ENCODE measurements at regions not wholly inside any gene's neighbourhood (a gene's known extent, or its start where the extent isn't known, plus 50 kb on each side); places are given as distances from the start of the nearest gene placed in this dataset.

DNA sequence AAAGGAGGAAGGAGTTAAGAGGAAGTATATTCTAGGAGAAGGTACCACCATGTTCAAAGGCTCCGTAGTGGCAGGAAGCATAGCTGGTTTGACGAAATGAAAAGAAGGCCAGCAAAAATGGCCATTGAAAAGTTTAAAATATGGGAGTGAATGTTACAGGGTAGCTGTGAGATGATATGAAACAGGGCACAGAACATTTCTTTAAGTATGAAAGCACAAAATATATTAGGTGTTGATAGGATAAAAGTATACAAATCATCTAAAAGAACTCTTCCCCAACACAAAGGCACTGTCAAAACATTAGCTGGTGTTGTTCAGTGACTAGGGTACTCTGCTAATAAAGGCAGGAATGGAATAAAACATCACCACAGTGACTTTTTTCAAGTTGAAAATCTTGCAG lies 216.2 kb downstream of the LRRN1 start:
- Histone ChIP-seq H2BK15ac (ENCODE audit: low read depth, low read length) (no peak overlapping the region), H2AFZ (replicated peaks; ENCODE audit: low read length, poor library complexity) (no peak overlapping the region), H2BK120ac (ENCODE audit: low read depth, low read length) (no peak overlapping the region), H3K79me1 (ENCODE audit: low read depth in 1 of 2, low read length in 2 of 2) (no peaks in the 10 kb centered on the region), H3K4me1 (ENCODE audit: control insufficient read depth, insufficient read depth, low read length) (no peaks in the 10 kb centered on the region), H3K14ac (replicated peaks; ENCODE audit: low read depth, low read length) (no peak overlapping the region), H4K8ac (ENCODE audit: low read depth in 2 of 2, low read length in 2 of 2) (no peak overlapping the region), H3K9ac (ENCODE audit: low read depth, low read length) (no peak overlapping the region), H3K4ac (ENCODE audit: low read depth, low read length) (no peak overlapping the region), H4K5ac (ENCODE audit: low read depth, low read length) (no peak overlapping the region), H3K9me3 (ENCODE audit: control insufficient read depth, insufficient read depth, low read length) (peaks cover 8% of the 10 kb centered on the region; the same call in 1 of the 2 replicates), H3K18ac (ENCODE audit: low read depth, low read length) (no peak overlapping the region), H4K20me1 (ENCODE audit: insufficient read depth, low read length) (no peaks in the 10 kb centered on the region), H2BK5ac (ENCODE audit: low read depth, low read length, poor library complexity, severe bottlenecking) (no peak overlapping the region), H3K9me1 (ENCODE audit: insufficient read depth, low read length) (no peaks in the 10 kb centered on the region), H3K36me3 (ENCODE audit: control insufficient read depth, insufficient read depth, low read length) (no peaks in the 10 kb centered on the region), H3K27me3 (ENCODE audit: control insufficient read depth, insufficient read depth, low read length) (no peaks in the 10 kb centered on the region), H3K4me2 (ENCODE audit: low read depth, low read length) (no peak overlapping the region), H4K91ac (ENCODE audit: insufficient read depth, low read depth, low read length) (no peak overlapping the region), H2BK20ac (ENCODE audit: low read depth, low read length) (no peak overlapping the region), H2AK5ac (ENCODE audit: low read depth, low read length) (no peak overlapping the region), H3K4me3 (ENCODE audit: insufficient read depth, low read depth, low read length) (no peak overlapping the region), H2AK9ac (replicated peaks; ENCODE audit: low read depth, low read length, poor library complexity) (no peak overlapping the region), H3K23ac (ENCODE audit: low read depth, low read length) (no peak overlapping the region), H3K56ac (ENCODE audit: extremely low read depth, insufficient read depth, low read length) (no peak overlapping the region), H3K27ac (ENCODE audit: insufficient read depth, low read length) (no peak overlapping the region)
- POLR2A ChIA-PET (ENCODE audit: unreplicated experiment) = no interaction called here
- CTCF ChIA-PET = no interaction called here
- no peak for TF ChIP-seq NFE2L2 (IDR thresholded peaks at IDR 0.05; ENCODE audit: low read depth, low read length)
- no peak for TF ChIP-seq RAD21 (IDR thresholded peaks at IDR 0.05; ENCODE audit: low read length)
- no peak for TF ChIP-seq BHLHE40 (IDR thresholded peaks at IDR 0.05; ENCODE audit: low read depth, low read length)
- TF ChIP-seq CHD1 (IDR thresholded peaks at IDR 0.05; ENCODE audit: low read depth, low read length) = no peak
- TF ChIP-seq, protein P1, sequence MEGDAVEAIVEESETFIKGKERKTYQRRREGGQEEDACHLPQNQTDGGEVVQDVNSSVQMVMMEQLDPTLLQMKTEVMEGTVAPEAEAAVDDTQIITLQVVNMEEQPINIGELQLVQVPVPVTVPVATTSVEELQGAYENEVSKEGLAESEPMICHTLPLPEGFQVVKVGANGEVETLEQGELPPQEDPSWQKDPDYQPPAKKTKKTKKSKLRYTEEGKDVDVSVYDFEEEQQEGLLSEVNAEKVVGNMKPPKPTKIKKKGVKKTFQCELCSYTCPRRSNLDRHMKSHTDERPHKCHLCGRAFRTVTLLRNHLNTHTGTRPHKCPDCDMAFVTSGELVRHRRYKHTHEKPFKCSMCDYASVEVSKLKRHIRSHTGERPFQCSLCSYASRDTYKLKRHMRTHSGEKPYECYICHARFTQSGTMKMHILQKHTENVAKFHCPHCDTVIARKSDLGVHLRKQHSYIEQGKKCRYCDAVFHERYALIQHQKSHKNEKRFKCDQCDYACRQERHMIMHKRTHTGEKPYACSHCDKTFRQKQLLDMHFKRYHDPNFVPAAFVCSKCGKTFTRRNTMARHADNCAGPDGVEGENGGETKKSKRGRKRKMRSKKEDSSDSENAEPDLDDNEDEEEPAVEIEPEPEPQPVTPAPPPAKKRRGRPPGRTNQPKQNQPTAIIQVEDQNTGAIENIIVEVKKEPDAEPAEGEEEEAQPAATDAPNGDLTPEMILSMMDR (conservative IDR thresholded peaks at IDR 0.05; ENCODE audit: low read depth, low read length) = no peak
- no peak for TF ChIP-seq CEBPB (IDR thresholded peaks at IDR 0.05; ENCODE audit: low read depth, low read length)
- TF ChIP-seq, protein P2, sequence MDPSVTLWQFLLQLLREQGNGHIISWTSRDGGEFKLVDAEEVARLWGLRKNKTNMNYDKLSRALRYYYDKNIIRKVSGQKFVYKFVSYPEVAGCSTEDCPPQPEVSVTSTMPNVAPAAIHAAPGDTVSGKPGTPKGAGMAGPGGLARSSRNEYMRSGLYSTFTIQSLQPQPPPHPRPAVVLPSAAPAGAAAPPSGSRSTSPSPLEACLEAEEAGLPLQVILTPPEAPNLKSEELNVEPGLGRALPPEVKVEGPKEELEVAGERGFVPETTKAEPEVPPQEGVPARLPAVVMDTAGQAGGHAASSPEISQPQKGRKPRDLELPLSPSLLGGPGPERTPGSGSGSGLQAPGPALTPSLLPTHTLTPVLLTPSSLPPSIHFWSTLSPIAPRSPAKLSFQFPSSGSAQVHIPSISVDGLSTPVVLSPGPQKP (IDR thresholded peaks at IDR 0.05; ENCODE audit: borderline replicate concordance, low read depth, low read length) = no peak
- in situ Hi-C loops (cut with MboI; ENCODE audit: low sequenced_read_pairs) (no loop called here), dilution Hi-C loops (cut with HindIII; ENCODE audit: low sequenced_read_pairs, unreplicated experiment) (no loop called here), intact Hi-C loops (cut with micrococcal nuclease) (loop anchor here (10.0 kb wide), 1 partner anchor 811 kb away; no protein-coding TSS in a partner anchor)
- no peak for ATAC-seq (ENCODE audit: low read depth)
- no peak for DNase-seq
- 0% methylated on average over 1 of the region's 2 CpGs; no CpG with 5 or more reads in 1 of the 2 experiments for WGBS, 2 experiments (ENCODE audit: extremely low coverage in 2 of 2, insufficient read length in 1 of 2)
- BruUV-seq (replicated peaks) = no TSS peak

Data from IMR-90 (cell line).